ENCODE measurements at regions not wholly inside any gene's neighbourhood (a gene's known extent, or its start where the extent isn't known, plus 50 kb on each side); places are given as distances from the start of the nearest gene placed in this dataset.

GRCh38 chr2:38192046-38192445 lies 116.1 kb upstream of the CYP1B1 start:
- no peak overlapping the region for H3K27ac ChIP-seq
- no peak for TF ChIP-seq CTCF (conservative IDR thresholded peaks at IDR 0.05)

DNA sequence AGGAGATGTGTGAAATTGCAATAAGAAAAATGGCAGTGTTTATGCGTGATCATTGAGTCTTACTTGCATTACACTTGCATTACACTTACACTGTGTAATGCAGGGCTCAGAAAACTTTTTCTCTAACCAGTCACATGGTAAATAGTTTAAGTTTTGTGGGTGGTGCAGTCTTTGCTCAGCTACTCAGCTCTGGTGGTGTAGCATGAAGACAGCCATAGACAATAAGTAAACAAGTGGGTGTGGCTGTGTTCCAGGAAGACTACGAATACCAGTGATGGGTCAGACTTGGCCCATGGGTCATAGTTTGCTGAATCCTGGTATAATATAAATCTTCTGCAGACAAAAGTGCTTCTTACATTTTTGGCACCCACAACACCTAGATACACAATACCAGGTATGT lies 115.6 kb upstream of the CYP1B1 start:
- no peak for TF ChIP-seq CTCF (conservative IDR thresholded peaks at IDR 0.05)
- H3K27ac ChIP-seq, result no peak overlapping the region

DNA sequence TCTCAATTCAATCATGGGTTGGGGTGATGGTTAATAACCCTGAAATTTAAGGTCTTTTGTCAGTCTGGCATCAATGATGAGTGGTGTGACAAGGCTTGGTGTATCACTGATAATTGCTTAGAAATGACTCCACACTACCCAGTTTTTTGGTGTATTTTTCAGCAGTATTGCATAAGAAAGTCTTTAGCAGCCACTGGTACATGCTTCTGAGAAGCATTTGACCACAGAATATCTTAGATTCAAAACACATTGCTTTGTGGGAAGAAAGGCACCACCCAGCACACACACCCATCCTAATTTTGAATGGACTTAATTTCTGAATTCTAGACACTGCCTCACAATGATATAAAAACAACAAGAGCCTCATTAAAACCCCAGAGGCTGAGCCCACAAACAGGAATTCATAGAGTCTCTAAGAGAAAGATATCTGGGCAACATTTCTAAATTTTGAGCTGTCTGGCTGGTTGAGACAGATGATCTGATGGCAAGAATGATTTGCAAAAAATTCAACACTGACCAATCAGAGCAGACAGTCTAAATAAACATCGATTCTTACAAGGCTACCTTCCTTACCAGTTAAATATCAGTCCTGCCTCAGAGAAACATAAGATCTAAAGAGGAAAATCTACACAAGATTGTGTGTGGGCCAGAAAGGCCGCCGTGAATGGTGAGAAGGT lies 114.7 kb upstream of the CYP1B1 start:
- no peak overlapping the region for H3K27ac ChIP-seq
- TF ChIP-seq CTCF (conservative IDR thresholded peaks at IDR 0.05), result no peak

DNA sequence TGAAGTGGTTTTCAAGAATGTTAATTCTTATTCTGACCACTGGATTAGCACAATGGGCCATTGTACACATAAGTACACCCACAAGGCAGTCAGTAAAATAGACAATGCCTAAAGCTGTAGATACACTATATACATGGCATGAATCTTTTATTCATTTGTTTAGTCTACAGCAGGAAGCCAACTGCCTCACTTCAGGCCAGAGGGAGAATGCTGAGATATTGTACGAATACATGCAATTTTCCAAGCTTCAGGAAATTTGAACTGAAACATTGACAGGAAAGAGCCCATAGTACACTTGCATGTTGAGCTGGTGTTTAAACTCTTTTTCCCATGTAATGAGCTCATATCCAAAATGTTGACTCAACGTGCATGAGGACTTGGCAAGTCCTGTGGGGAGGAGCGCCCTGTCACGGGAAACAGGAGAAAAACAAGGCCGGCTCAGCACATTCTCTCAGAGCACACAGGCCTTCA lies 111.6 kb upstream of the CYP1B1 start:
- H3K27ac ChIP-seq, result no peak overlapping the region
- TF ChIP-seq CTCF (conservative IDR thresholded peaks at IDR 0.05), result no peak

DNA sequence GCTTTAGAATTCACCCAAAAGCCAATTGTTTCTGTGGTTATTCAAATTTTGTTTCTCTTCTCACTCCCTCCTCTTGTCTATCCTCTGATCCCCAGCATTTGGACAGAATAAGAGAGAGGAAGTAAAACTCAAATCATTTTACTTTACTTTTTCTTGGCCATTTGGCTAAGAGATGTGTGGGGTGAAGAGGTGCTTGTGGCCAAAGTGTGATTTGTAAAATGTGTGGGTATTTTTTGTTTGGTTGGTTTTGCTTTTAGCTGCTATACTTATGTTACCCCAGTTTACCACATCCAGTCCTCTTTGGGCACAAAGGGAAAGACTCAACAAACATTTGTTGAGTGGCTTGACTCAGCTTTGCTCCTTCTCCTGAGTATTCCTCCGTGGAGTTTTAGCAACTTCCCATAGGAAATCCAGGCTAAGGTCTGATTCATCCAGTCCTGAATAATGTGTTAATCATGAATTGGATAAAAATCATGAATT lies 109.1 kb upstream of the CYP1B1 start:
- H3K27ac ChIP-seq, result no peak overlapping the region
- no peak for TF ChIP-seq CTCF (conservative IDR thresholded peaks at IDR 0.05)

GRCh38 chr2:38182492-38183003 lies 106.6 kb upstream of the CYP1B1 start:
- TF ChIP-seq CTCF (conservative IDR thresholded peaks at IDR 0.05), result no peak

DNA sequence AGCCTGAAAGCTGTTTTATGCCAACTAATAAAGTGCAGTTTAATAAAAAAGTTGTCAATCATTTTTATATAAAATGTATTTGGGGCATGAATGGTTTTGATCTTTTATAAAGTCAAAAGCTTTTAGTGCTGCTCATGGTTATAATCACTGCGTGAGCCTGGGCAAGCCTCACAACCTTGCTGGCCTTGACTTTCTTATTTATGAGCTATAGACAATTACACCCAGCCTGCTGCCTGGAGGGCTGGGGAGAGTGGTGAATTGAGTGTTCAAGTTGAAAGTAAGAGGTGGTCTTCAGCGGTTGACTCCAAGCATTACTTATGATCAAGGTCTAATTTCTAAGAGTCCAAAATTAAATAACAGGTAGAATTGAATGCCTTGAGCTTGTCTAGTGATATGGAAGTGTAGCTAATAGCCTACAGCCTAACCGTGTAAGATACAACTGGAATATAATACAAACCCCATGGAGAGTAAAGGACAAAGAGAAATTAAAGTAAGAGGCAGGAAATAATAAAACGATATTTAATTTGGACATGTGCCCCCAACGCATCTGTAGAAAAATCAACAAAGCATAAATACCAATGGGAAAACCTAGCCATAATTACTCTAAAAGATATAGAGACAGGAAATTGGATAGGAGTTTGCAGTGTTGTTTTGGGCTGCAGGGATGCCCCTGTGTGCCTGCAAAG lies 106.0 kb upstream of the CYP1B1 start:
- H3K27ac ChIP-seq, result peak overlapping the region; percentile 65
- TF ChIP-seq CTCF (conservative IDR thresholded peaks at IDR 0.05), result no peak

More at GRCh38 chr2:38182492-38183003, 106.6 kb upstream of the CYP1B1 start:
- H3K27ac ChIP-seq, result peak overlapping the region; percentile 65

Data from VCaP (cell line).